ENCODE measurements at regions not wholly inside any gene's neighbourhood (a gene's known extent, or its start where the extent isn't known, plus 50 kb on each side); places are given as distances from the start of the nearest gene placed in this dataset.

- Mint-ChIP-seq H3K4me3 (no peak overlapping the region), H3K4me1 (no peaks in the 10 kb centered on the region), H3K36me3 (no peaks in the 10 kb centered on the region), H3K27ac (no peak overlapping the region), H3K27me3 (ENCODE audit: insufficient read depth, low read depth) (peaks cover 2% of the 10 kb centered on the region), H3K9me3 (peaks cover 12% of the 10 kb centered on the region)
- no peak for TF ChIP-seq EZH2 (IDR thresholded peaks at IDR 0.05)
- no peak for TF ChIP-seq CTCF (IDR thresholded peaks at IDR 0.05)
- Histone ChIP-seq H3K27me3 (no peaks in the 10 kb centered on the region), H3K27ac (no peak overlapping the region), H3K9me3 (ENCODE audit: low read depth) (no peaks in the 10 kb centered on the region), H3K79me2 (ENCODE audit: low read depth) (no peaks in the 10 kb centered on the region), H3F3A (ENCODE audit: low read depth) (no peaks in the 10 kb centered on the region), H3K4me1 (no peaks in the 10 kb centered on the region), H3K4me3 (no peak overlapping the region), H3K9ac (no peak overlapping the region), H3K4me2 (no peak overlapping the region), H2AFZ (replicated peaks) (no peak overlapping the region), H4K20me1 (ENCODE audit: low read depth) (no peaks in the 10 kb centered on the region), H3K36me3 (no peaks in the 10 kb centered on the region)
- no peak for DNase-seq (ENCODE audit: low spot score)
Observed at GRCh38 chr20:11726026-11726425, 191.7 kb upstream of the BTBD3 start.

DNA sequence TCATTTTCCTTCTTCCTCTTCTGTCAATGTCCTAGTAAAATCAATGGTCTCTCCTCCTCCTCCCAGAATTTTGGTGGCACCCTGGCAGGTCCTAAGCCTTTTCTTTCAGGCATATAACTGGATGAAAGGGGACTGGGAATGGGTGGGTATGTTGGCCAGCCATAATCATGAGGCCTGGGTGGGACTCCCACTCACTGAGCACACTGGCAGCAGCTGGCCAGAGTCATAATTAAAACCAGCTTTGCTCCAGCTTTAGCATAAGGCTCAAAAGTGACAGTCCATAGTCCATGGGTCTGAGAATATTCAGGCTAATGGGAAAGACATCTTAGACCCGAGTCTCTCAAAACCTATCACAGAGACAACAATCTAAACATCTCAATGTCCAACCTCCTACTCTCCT lies 190.0 kb upstream of the BTBD3 start:
- no peak overlapping the region for H3K4me3 Mint-ChIP-seq
- no peaks in the 10 kb centered on the region for H3K36me3 ChIP-seq
- no peaks in the 10 kb centered on the region for H4K20me1 ChIP-seq (ENCODE audit: low read depth)
- no peak overlapping the region for H3K9ac ChIP-seq
- H3K9me3 Mint-ChIP-seq = peaks cover 12% of the 10 kb centered on the region
- H3F3A ChIP-seq (ENCODE audit: low read depth) = no peaks in the 10 kb centered on the region
- TF ChIP-seq CTCF (IDR thresholded peaks at IDR 0.05) (no peak), EZH2phosphoT487 (IDR thresholded peaks at IDR 0.05) (no peak), EZH2 (IDR thresholded peaks at IDR 0.05) (no peak)
- no peaks in the 10 kb centered on the region for H3K27me3 ChIP-seq
- no peak overlapping the region for H2AFZ ChIP-seq (replicated peaks)
- no peak overlapping the region for H3K27ac ChIP-seq
- no peaks in the 10 kb centered on the region for H3K4me1 ChIP-seq
- H3K36me3 Mint-ChIP-seq = no peaks in the 10 kb centered on the region
- H3K4me1 Mint-ChIP-seq = no peaks in the 10 kb centered on the region
- H3K79me2 ChIP-seq (ENCODE audit: low read depth) = no peaks in the 10 kb centered on the region
- H3K4me3 ChIP-seq = no peak overlapping the region
- H3K27ac Mint-ChIP-seq = no peak overlapping the region
- DNase-seq (ENCODE audit: low spot score) = no peak
- H3K27me3 Mint-ChIP-seq (ENCODE audit: insufficient read depth, low read depth) = peaks cover 2% of the 10 kb centered on the region
- no peaks in the 10 kb centered on the region for H3K9me3 ChIP-seq (ENCODE audit: low read depth)
- no peak overlapping the region for H3K4me2 ChIP-seq

DNA sequence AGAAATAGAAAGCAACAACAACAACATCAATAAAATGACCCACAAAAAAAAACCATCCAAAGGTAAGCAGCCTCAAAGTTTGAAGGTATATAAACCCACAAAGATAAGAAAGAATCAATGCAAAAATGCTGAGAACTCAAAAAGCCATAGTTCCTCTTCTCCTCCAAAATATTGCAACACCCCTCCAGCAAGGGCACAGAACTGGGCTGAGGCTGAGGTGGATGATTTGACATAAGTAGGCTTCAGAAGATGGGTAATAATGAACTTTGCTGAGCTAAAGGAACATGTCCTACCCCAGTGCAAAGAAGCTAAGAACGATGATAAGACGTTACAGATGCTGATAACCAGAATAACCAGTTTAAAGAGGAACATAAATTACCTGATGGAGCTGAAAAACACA lies 188.8 kb upstream of the BTBD3 start:
- H3K27me3 Mint-ChIP-seq (ENCODE audit: insufficient read depth, low read depth) = peaks cover 2% of the 10 kb centered on the region
- Histone ChIP-seq H3K4me1 (no peaks in the 10 kb centered on the region), H3K79me2 (ENCODE audit: low read depth) (no peaks in the 10 kb centered on the region), H3K36me3 (no peaks in the 10 kb centered on the region), H2AFZ (replicated peaks) (no peak overlapping the region), H4K20me1 (ENCODE audit: low read depth) (no peaks in the 10 kb centered on the region), H3K27me3 (no peaks in the 10 kb centered on the region), H3K9ac (no peak overlapping the region), H3F3A (ENCODE audit: low read depth) (no peaks in the 10 kb centered on the region), H3K27ac (no peak overlapping the region), H3K9me3 (ENCODE audit: low read depth) (no peaks in the 10 kb centered on the region), H3K4me2 (no peak overlapping the region), H3K4me3 (no peak overlapping the region)
- no peaks in the 10 kb centered on the region for H3K4me1 Mint-ChIP-seq
- peaks cover 12% of the 10 kb centered on the region for H3K9me3 Mint-ChIP-seq
- TF ChIP-seq EZH2 (IDR thresholded peaks at IDR 0.05) (no peak), CTCF (IDR thresholded peaks at IDR 0.05) (no peak)
- H3K36me3 Mint-ChIP-seq = no peaks in the 10 kb centered on the region
- no peak for DNase-seq (ENCODE audit: low spot score)
- no peak overlapping the region for H3K4me3 Mint-ChIP-seq
- no peak overlapping the region for H3K27ac Mint-ChIP-seq

- H3K79me2 ChIP-seq (ENCODE audit: low read depth) = no peaks in the 10 kb centered on the region
- no peaks in the 10 kb centered on the region for H3K36me3 Mint-ChIP-seq
- H3K4me2 ChIP-seq = no peak overlapping the region
- H3K4me1 ChIP-seq = no peaks in the 10 kb centered on the region
- no peak overlapping the region for H2AFZ ChIP-seq (replicated peaks)
- no peak overlapping the region for H3K4me3 ChIP-seq
- no peak overlapping the region for H3K27ac Mint-ChIP-seq
- no peak overlapping the region for H3K9ac ChIP-seq
- no peaks in the 10 kb centered on the region for H3F3A ChIP-seq (ENCODE audit: low read depth)
- H3K4me3 Mint-ChIP-seq = no peak overlapping the region
- no peaks in the 10 kb centered on the region for H4K20me1 ChIP-seq (ENCODE audit: low read depth)
- H3K27me3 ChIP-seq = no peaks in the 10 kb centered on the region
- H3K36me3 ChIP-seq = no peaks in the 10 kb centered on the region
- TF ChIP-seq CTCF (IDR thresholded peaks at IDR 0.05) = no peak
- TF ChIP-seq EZH2 (IDR thresholded peaks at IDR 0.05) = no peak
- no peak for TF ChIP-seq EZH2phosphoT487 (IDR thresholded peaks at IDR 0.05)
- H3K27ac ChIP-seq = no peak overlapping the region
- H3K27me3 Mint-ChIP-seq (ENCODE audit: insufficient read depth, low read depth) = peaks cover 2% of the 10 kb centered on the region
- H3K4me1 Mint-ChIP-seq = no peaks in the 10 kb centered on the region
- H3K9me3 ChIP-seq (ENCODE audit: low read depth) = no peaks in the 10 kb centered on the region
- H3K9me3 Mint-ChIP-seq = peaks cover 12% of the 10 kb centered on the region
- no peak for DNase-seq (ENCODE audit: low spot score)
Observed at GRCh38 chr20:11729806-11730205, 187.9 kb upstream of the BTBD3 start.
